ENCODE measurements at regions not wholly inside any gene's neighbourhood (a gene's known extent, or its start where the extent isn't known, plus 50 kb on each side); places are given as distances from the start of the nearest gene placed in this dataset.

GRCh38 chr5:68531970-68532369 lies 316.4 kb downstream of the PIK3R1 start:
- DNase-seq (ENCODE audit: low read depth, low spot score) (no peak), ATAC-seq (no peak)
- Histone ChIP-seq H3K9me3 (ENCODE audit: control insufficient read depth, insufficient read depth, low read depth, low read length) (no peaks in the 10 kb centered on the region), H3K4me1 (ENCODE audit: control insufficient read depth, insufficient read depth, low read length) (no peaks in the 10 kb centered on the region), H3K4me3 (ENCODE audit: low read depth in 2 of 2, low read length in 2 of 2) (no peak overlapping the region), H3K27me3 (ENCODE audit: control insufficient read depth, insufficient read depth, low read length) (no peaks in the 10 kb centered on the region), H3K27ac (ENCODE audit: low read length) (no peak overlapping the region), H3K36me3 (ENCODE audit: control insufficient read depth, insufficient read depth, low read length) (no peaks in the 10 kb centered on the region)
- ChIA-PET POLR2A (no interaction called here), CTCF (no interaction called here)
- BruUV-seq (replicated peaks), result no TSS peak
- intact Hi-C loops (cut with micrococcal nuclease; ENCODE audit: unreplicated experiment), result no loop called here
- TF ChIP-seq REST (IDR thresholded peaks at IDR 0.05; ENCODE audit: insufficient read depth in 1 of 2, low read depth in 2 of 2, low read length in 1 of 2), result no peak
- in situ Hi-C loops (cut with HindIII; ENCODE audit: low pct_unique_long_range_greater_than_20kb, low sequenced_read_pairs), result no loop called here

GRCh38 chr5:68533051-68533450 lies 317.5 kb downstream of the PIK3R1 start:
- intact Hi-C loops (cut with micrococcal nuclease; ENCODE audit: unreplicated experiment) (no loop called here), in situ Hi-C loops (cut with HindIII; ENCODE audit: low pct_unique_long_range_greater_than_20kb, low sequenced_read_pairs) (no loop called here)
- no TSS peak for BruUV-seq (replicated peaks)
- DNase-seq (ENCODE audit: low read depth, low spot score) (no peak), ATAC-seq (no peak)
- Histone ChIP-seq H3K27ac (ENCODE audit: low read length) (no peak overlapping the region), H3K4me1 (ENCODE audit: control insufficient read depth, insufficient read depth, low read length) (no peaks in the 10 kb centered on the region), H3K27me3 (ENCODE audit: control insufficient read depth, insufficient read depth, low read length) (no peaks in the 10 kb centered on the region), H3K9me3 (ENCODE audit: control insufficient read depth, insufficient read depth, low read depth, low read length) (no peaks in the 10 kb centered on the region), H3K4me3 (ENCODE audit: low read depth in 2 of 2, low read length in 2 of 2) (no peak overlapping the region), H3K36me3 (ENCODE audit: control insufficient read depth, insufficient read depth, low read length) (no peaks in the 10 kb centered on the region)
- no peak for TF ChIP-seq REST (IDR thresholded peaks at IDR 0.05; ENCODE audit: insufficient read depth in 1 of 2, low read depth in 2 of 2, low read length in 1 of 2)
- TF ChIP-seq POLR2AphosphoS5 (IDR thresholded peaks at IDR 0.05; ENCODE audit: low read depth, low read length), result no peak
- TF ChIP-seq TCF7L2 (IDR thresholded peaks at IDR 0.05; ENCODE audit: low read depth, low read length), result no peak
- TF ChIP-seq CTCF (IDR thresholded peaks at IDR 0.05), result no peak
- TF ChIP-seq SIN3A (IDR thresholded peaks at IDR 0.05; ENCODE audit: borderline replicate concordance, insufficient read depth, low read depth, low read length), result no peak
- POLR2A ChIA-PET, result no interaction called here
- CTCF ChIA-PET, result no interaction called here
